NCI-H1092 treated with DMSO at 0.1 percent for 48 hours (cell line): ENCODE measurements at regions not wholly inside any gene's neighbourhood (a gene's known extent, or its start where the extent isn't known, plus 50 kb on each side); places are given as distances from the start of the nearest gene placed in this dataset.
"Not testable (repeated sequence)": the region's sequence is repeated elsewhere in the genome, so short reads cannot be mapped to it uniquely, and the experiment has no call there.

ENCODE experiments used
- DNase-seq: peaks from one replicate; lab custom pipeline; 2025; lab: John Stamatoyannopoulos, UW

GRCh38 chrX:137882960-137883359 lies 317.0 kb downstream of the ZIC3 start:
- no peak for DNase-seq

- not testable (repeated sequence) for DNase-seq
Observed at GRCh38 chrX:137884813-137885212, 318.9 kb downstream of the ZIC3 start.

GRCh38 chrX:137891431-137891830 lies 325.5 kb downstream of the ZIC3 start:
- DNase-seq: no peak

- no peak for DNase-seq
Observed at GRCh38 chrX:137896123-137896522, 330.2 kb downstream of the ZIC3 start.

- peak; percentile 59 for DNase-seq
Observed at GRCh38 chrX:137915466-137915865, 349.5 kb downstream of the ZIC3 start.

GRCh38 chrX:137916090-137916746 lies 350.3 kb downstream of the ZIC3 start:
- DNase-seq: peak; percentile 87

- DNase-seq: peak; percentile 30
Observed at GRCh38 chrX:137926090-137926489, 360.2 kb downstream of the ZIC3 start.

- DNase-seq: no peak
Observed at GRCh38 chrX:137929951-137930350, 364.0 kb downstream of the ZIC3 start.

- peak; percentile 19 for DNase-seq
Observed at GRCh38 chrX:137930533-137930932, 364.6 kb downstream of the ZIC3 start.

GRCh38 chrX:137934214-137934613 lies 368.3 kb downstream of the ZIC3 start:
- not testable (repeated sequence) for DNase-seq

- DNase-seq: not testable (repeated sequence)
Observed at GRCh38 chrX:137934887-137935286, 369.0 kb downstream of the ZIC3 start.

GRCh38 chrX:137945470-137945869 lies 379.5 kb downstream of the ZIC3 start:
- peak; percentile 79 for DNase-seq

GRCh38 chrX:137969191-137969590 lies 403.3 kb downstream of the ZIC3 start:
- no peak for DNase-seq

GRCh38 chrX:137982472-137983172 lies 416.7 kb downstream of the ZIC3 start:
- DNase-seq: no peak

- no peak for DNase-seq
Observed at GRCh38 chrX:137988470-137988869, 422.5 kb downstream of the ZIC3 start.

GRCh38 chrX:137998619-137999018 lies 432.7 kb downstream of the ZIC3 start:
- no peak for DNase-seq

GRCh38 chrX:137999071-137999470 lies 433.1 kb downstream of the ZIC3 start:
- DNase-seq: no peak

- no peak for DNase-seq
Observed at GRCh38 chrX:137999552-137999951, 433.6 kb downstream of the ZIC3 start.

GRCh38 chrX:138001226-138001625 lies 435.3 kb downstream of the ZIC3 start:
- no peak for DNase-seq

GRCh38 chrX:138006180-138006579 lies 440.3 kb downstream of the ZIC3 start:
- DNase-seq: peak; percentile 20

GRCh38 chrX:138008281-138008680 lies 442.4 kb downstream of the ZIC3 start:
- no peak for DNase-seq

GRCh38 chrX:138011468-138011867 lies 445.5 kb downstream of the ZIC3 start:
- DNase-seq: no peak

GRCh38 chrX:138014577-138014976 lies 448.6 kb downstream of the ZIC3 start:
- DNase-seq: no peak
